ENCODE measurements at regions not wholly inside any gene's neighbourhood (a gene's known extent, or its start where the extent isn't known, plus 50 kb on each side); places are given as distances from the start of the nearest gene placed in this dataset.

- no peak for DNase-seq (ENCODE audit: low read depth in 2 of 2)
These were observed 439.5 kb upstream of the ETAA1 start for GRCh38 chr2:66957677-66958076.

GRCh38 chr2:66960161-66960560, 437.0 kb upstream of the ETAA1 start:
- DNase-seq (ENCODE audit: low read depth in 2 of 2) = no peak

DNA sequence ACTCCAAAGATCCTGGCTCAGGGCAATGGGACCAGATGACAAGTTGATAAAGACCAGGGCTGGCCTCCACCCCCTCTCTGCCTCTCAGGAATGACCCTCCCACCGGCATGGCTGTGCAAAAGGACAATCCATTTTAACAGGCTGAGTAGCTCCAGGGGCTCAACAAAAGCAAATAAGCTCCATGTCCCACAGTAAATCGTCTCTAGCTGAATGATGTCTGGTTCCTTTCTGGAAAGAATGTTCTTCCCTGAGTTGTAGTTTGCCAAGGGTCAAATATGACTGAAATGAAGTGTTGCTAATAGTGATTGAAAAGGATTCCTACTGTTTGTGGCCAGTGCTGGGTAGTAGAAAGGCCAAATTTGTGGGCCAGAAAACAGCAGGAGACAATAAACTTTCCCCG, 434.4 kb upstream of the ETAA1 start:
- no peak for DNase-seq (ENCODE audit: low read depth in 2 of 2)

DNA sequence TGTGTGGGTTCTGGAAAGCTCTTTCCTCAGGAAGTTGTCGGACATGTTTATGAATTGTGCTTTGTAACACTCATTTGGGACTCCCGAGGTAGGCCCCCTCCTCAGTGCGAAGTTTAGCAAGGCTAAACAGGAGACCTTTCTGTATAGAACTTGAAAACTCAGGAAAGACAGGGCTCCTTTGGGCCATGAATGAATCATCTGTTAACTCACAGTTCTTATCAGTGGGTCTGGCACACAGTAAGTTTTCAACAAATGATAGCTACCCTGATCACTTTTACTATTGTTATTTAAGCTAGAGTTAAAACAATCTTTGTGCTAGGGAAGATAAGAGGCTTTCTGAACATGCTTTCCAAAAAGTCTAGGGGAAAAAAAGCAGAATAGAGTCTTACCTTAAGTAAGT, 430.5 kb upstream of the ETAA1 start:
- DNase-seq (ENCODE audit: low read depth in 2 of 2) = no peak

DNA sequence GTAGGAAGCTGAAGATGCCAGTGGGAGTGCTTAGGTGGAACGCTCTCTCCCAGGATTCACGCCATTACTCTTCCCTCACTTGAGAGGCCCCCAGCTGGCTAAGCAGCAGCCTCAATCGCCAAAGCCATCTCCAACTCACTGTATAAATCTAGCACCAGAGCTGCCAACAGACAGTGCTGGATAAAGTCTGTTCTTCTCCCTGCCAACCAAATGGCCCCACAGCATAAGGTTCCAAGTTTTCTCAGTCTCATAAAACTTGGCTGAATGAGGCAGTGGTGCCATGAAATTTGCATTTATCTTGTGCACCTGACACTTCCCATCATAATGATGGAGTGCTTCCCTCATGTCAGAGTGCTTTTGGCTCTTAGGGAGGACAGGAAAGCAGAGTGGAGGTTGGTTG, 428.2 kb upstream of the ETAA1 start:
- DNase-seq (ENCODE audit: low read depth in 2 of 2) = no peak

- no peak for DNase-seq (ENCODE audit: low read depth in 2 of 2)
These were observed 416.1 kb upstream of the ETAA1 start for GRCh38 chr2:66981074-66981473.

DNA sequence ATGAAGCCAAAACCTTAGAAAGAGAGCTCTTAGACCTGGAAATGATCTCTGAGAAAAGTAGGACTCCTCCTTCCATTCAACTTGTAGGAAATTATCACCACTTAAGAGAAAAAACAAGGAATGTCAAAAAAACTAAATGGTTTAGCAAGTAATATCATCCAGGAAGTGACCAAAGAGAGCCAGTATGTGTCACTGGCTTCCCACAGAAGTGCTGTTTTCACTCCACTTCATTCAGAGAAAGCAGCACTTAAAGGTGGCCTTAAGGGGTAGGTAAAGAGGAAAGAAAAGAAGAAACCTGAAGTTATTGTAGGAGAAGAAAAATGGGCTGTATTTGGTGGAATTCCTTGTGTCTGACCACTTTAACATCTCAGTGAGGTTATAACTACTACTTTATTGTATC, 414.4 kb upstream of the ETAA1 start:
- no peak for DNase-seq (ENCODE audit: low read depth in 2 of 2)

GRCh38 chr2:66984864-66985263, 412.3 kb upstream of the ETAA1 start:
- no peak for DNase-seq (ENCODE audit: low read depth in 2 of 2)

- no peak for DNase-seq (ENCODE audit: low read depth in 2 of 2)
These were observed 411.2 kb upstream of the ETAA1 start for GRCh38 chr2:66985906-66986305.

- no peak for DNase-seq (ENCODE audit: low read depth in 2 of 2)
These were observed 409.4 kb upstream of the ETAA1 start for GRCh38 chr2:66987733-66988132.

DNA sequence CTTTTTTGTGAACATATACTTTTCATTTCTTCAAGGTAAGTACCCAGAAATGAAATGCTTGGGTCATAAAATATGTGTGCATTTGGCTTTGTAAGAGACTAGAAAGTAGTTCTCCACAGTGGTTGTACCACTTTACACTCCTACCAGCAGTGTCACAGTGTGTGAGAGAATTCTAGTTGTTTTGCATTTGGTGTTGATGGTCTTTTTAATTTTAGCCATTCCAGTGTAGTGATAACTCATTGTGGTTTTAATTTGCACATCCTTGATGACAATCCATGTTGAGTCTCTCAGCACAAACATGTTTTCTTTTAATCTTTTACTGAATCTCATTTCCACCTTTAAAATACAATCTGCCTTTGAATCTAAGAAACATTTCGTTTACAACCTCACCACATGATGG, 402.5 kb upstream of the ETAA1 start:
- DNase-seq (ENCODE audit: low read depth in 2 of 2) = no peak

DNA sequence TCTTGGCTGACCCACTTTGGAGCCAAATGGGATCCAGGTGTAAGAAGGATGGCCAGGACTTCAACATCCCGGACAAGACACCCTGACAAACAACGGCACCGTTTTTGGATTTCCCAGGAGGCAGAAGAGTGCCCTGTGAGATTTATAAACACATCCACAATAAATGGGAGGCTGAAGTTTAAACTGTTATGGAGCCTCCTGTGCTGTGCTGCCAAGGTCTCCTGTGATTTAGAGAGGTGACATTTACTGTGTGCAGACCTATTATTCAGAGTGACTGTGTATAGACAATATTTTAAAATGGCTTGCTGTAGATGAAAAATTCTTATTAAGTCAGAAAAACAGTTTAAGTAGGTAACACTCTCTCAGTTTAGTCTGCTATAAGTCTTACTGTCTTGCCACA, 401.5 kb upstream of the ETAA1 start:
- DNase-seq (ENCODE audit: low read depth in 2 of 2) = no peak

DNA sequence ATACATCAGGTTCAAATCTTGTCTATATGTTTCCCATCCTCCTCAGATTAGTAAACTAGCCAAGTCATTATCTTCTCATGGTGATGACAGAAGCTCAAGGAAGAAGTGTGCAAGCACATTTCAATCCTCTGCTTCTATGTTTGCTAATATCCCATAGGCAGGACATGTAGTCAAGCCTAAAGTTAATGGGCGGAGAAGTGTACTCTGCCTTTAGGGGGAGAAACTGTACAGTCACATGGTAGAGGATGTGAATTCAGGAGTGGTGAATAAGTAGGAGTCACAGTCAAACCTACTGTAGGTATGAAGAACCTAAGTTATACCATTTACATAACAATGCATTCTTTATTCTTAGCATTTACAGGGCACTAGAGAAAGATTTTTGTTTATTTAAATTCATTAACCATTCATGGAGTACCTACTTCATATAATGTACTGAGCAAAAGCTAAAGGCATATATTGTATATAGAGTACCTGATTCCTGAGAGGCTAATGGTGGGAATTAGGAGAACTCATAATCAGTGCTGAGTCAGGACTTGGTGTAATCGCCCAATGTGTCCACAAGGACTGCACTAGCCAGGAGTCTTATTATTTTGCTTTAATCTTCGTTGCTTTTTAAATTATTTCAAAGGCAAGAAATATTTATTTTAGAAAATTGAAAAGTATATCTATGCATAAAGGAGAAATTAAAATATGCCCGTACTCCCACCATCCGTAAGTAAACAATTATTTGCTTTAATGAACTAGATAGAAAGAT, 394.3 kb upstream of the ETAA1 start:
- DNase-seq (ENCODE audit: low read depth in 2 of 2) = no peak

DNA sequence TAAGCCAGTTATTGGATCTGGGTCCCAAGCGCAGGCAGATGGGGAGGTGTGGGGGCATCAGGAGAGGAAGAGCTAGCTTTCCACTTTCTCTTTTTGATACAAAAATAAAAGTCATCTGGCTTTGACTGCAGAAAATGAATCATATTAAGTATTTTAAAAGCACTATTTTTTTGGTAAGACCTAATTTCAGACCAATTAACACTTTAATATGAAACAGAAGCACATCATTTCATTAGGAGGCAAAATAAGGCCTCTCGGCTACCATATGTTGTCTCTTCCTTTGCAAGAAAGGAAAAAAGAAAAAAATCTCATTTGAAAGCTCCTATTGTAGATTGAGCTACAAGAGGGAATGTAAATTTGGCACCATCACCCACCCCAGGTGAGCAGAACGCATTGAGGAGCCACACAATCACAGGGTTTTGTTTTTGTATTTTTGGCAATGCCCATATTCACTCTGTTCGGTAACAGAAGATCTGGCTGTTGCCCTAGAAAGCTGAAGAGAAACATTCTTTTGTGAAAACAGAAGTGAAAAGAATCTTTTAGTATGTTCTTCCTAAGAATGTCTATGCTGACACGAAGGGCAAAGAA, 390.7 kb upstream of the ETAA1 start:
- no peak for DNase-seq (ENCODE audit: low read depth in 2 of 2)

- no peak for DNase-seq (ENCODE audit: low read depth in 2 of 2)
These were observed 389.0 kb upstream of the ETAA1 start for GRCh38 chr2:67008155-67008554.

DNA sequence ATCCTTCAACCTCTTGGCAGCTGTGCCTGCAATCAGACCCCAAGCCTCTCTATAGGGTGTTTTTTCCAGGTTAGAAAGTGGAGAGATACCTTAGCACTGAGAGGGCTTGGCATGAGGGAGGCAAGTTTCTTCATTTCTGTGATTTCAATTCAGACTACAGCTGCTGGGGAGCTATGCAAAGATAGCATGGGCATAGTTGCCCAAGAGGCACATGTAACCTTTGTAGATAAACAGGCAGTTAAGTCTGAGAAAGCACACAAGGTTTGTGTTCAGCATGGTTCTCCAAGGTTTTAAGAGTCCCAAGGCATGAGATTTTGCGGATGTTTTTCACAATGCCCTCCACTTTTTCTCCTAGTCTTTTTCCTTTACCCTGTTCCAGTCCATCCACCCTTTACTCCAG, 385.0 kb upstream of the ETAA1 start:
- no peak for DNase-seq (ENCODE audit: low read depth in 2 of 2)

DNA sequence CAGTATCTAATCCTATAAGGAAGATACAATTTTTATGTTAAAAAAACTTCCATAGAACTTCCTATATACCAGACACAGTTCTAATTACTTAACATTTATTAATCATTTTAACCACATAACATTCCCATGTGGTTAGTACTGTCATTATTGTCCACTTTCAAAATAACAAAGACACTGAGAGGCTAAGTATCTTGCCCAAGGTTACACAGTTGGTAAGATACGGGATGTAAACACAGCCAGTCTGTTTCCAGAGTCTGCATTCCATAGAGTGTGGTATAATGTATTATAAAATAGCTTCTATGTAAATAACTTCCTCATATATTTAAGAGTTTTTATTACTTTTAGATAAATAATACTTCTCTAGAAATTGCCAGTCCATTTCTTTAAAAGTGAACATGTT, 383.3 kb upstream of the ETAA1 start:
- DNase-seq (ENCODE audit: low read depth in 2 of 2) = no peak

DNA sequence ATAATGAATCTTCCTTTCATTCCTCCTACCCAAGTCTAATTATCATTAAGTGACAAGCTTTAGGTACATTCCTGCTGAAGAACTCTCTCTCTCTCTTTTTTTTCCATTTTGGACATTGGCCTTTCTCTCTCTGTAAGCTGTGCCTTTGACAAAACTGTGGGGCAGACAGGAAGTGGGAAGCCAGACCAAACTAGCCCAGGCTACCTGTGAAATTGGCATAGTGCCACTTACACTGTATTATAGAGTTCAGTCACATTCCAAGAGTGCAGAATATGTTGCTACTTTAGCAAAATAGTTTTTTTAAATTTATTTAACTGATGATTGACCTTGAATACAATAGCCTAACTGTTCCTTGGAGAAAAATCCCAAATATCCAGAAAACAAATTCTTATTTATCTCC, 381.5 kb upstream of the ETAA1 start:
- no peak for DNase-seq (ENCODE audit: low read depth in 2 of 2)

- DNase-seq (ENCODE audit: low read depth in 2 of 2) = no peak
These were observed 378.8 kb upstream of the ETAA1 start for GRCh38 chr2:67018301-67018700.

DNA sequence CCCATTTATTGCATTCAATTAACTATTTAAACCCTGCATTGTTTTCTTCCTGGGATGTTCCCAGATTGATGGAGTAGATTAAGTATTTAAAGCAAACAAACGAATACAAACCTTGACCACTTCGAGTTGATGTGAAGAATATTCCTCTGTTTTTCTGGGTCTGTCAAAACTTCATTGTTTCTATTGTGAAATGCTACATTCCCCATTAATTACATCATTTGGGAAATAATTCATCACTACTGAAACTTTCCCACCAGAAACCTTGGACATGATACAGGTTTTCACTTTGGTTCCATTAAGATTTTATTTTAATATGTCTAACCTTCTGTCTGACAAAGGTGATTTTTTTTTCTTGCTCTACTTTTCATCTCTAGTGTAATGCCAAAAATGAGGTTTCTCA, 365.1 kb upstream of the ETAA1 start:
- no peak for DNase-seq (ENCODE audit: low read depth in 2 of 2)

GRCh38 chr2:67036444-67036843, 360.7 kb upstream of the ETAA1 start:
- no peak for DNase-seq (ENCODE audit: low read depth in 2 of 2)

GRCh38 chr2:67037655-67038054, 359.5 kb upstream of the ETAA1 start:
- no peak for DNase-seq (ENCODE audit: low read depth in 2 of 2)

- no peak for DNase-seq (ENCODE audit: low read depth in 2 of 2)
These were observed 358.9 kb upstream of the ETAA1 start for GRCh38 chr2:67038195-67038594.

DNA sequence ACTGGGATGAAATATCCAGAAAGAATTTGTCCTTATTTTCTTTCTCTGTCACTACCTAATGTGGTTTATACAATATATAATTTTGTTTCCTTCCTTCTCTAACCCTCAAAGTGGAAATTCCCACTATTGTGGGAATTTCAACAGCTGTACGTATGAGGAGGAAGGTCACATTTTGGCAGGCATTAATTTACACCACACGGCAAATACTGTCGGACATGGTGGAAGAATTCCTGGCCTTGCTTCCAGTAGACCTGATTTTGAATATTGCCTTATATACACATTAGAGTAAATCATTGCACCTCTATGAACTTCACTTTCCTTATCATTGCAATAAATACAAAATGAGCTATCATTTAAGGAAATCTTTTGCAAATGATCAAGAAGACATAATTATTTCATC, 358.1 kb upstream of the ETAA1 start:
- DNase-seq (ENCODE audit: low read depth in 2 of 2) = no peak
